HG03442 (cell line): ENCODE measurements at regions not wholly inside any gene's neighbourhood (a gene's known extent, or its start where the extent isn't known, plus 50 kb on each side); places are given as distances from the start of the nearest gene placed in this dataset.
A peak's percentile ranks its signal among the peaks of the same experiment; 100 is the strongest.
"Not testable (repeated sequence)": the region's sequence is repeated elsewhere in the genome, so short reads cannot be mapped to it uniquely, and the experiment has no call there.

Experiments used
- ATAC-seq: cut with Tn5 transposase; IDR thresholded peaks from one replicate; pipeline ENCODE4 v1.9.1; 2021; ENCODE audit warnings: mild to moderate bottlenecking, moderate library complexity; ENCODE audit not compliant: unreplicated experiment

DNA sequence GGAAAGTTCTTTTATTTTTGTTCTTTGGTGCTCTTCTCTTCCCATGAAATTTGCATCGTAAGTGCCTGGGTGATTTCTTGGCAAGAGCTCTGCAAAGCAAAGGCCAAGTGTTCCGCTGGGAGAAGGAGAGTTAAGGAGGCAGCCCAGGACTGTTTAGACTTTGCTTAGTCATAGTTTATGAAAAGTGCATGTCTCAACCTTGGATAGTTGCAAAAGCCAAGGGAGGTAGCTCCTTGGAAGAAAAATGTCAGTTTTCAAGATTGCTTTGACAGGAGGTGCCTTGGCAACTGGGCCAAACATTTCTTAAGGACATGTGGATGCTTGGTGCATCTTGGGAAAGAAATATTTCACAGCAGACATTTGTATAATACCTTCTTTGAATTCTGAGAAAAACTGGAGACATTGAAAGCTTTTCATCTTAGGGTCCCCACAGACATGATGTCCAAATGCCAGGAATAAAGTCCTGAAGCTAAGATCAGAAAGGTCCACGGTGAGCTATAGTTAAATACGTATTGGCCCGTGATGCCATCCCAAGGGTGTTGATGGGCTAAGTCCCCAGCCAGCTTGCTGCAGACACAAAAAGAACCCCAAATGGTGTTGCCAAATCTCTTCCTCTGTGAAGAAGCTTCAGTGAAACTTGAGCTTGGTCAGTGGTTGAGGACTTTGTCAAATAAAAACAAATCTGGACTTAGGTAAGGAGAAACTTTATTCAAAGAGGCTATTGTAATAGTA lies 96.3 kb upstream of the THUMPD2 start:
- no peak for ATAC-seq

DNA sequence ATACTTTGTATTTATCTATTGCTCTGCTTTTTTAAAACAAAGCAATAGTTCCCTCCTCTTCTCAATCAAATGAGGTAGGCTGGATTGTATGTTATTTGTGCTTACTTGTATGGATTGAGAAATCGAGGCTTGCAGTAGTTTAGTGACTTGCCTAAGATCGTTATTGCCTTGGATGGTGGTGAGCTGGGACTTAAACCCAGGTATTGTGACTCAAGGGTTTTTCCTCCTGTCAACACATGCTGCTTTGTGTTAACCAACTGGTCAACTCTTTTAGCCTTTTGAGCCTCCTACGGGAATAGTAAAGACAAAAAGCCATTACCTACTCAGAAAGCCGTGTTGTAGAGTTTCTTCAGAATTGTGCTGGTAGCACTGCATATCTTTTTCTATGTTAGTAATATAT lies 95.2 kb upstream of the THUMPD2 start:
- no peak for ATAC-seq

DNA sequence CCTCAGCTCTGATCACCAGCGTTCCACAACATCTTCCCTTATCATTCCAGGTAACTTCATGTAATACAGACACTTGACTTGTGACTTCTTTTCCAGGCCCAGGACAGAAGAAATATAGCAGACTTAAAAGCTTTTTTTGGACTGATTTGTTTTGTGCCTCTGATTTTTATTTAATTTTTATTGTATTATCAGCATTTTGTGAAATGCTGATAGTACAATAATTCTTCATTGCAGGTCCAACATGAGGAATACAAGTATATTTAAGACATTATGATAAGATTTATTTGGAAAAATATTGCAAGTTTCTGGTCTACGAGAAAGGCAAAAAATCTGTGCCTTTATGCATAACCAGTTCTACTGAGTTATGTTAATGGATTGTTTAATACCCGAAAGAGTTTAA lies 94.5 kb upstream of the THUMPD2 start:
- ATAC-seq: no peak

DNA sequence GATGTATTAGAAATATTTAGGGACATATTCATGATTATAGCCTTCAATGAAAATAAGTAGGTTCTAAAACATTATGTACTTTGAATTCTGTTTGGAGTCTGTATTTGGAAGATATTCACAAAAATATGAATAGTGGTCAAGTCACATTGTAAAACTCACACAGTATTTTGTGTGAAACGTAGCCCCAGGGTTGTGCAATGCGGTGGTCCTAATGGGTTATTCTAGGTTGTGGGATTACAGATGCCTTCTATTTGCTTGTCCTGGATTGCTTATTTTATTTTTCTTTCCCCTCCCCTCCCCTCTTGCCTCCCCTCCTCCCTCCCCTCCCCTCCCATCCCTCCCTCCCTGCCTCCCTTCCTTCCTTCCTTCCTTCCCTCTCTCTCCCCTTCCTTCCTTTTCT lies 93.7 kb upstream of the THUMPD2 start:
- ATAC-seq: no peak

DNA sequence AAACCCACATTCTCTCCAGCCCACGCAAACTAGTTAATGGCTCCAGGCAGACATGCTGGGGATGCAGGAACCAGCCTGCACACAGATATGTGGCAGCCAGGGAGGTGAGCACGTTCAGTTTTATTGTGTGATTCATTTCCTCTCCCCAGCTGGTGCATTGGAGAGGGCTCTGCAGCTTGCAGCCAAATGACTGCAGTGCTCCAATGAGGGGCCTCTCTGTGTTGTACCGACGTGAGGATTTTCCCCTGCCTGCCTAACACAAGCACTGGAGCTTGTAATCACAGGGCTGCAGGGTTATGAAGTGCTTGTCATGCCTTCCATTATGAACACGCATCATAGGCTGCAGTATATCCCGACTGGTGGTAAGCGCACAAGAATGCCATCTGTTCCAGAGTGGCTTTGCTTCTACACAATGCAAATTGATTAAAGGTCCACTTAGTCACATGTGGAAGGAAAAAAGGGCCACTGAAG lies 92.3 kb upstream of the THUMPD2 start:
- no peak for ATAC-seq

DNA sequence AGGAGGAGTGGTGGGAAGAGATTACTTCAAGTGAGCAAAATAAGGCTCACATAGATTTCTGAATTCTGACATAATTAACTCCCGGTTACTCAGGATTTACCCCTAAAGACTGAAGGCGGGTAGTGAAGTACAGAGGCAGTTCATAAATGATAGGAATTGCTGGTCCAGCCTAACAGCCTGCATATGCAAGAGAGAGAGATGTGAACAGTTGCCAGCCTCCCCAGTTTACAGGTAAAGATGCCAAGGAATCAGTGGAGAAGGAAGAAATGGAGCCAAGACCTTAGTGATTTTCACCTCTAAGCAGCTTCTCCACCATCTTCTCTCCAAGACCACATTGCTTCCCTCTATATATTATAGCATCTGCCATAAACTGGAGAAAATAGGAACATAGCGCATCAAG lies 91.8 kb upstream of the THUMPD2 start:
- no peak for ATAC-seq

DNA sequence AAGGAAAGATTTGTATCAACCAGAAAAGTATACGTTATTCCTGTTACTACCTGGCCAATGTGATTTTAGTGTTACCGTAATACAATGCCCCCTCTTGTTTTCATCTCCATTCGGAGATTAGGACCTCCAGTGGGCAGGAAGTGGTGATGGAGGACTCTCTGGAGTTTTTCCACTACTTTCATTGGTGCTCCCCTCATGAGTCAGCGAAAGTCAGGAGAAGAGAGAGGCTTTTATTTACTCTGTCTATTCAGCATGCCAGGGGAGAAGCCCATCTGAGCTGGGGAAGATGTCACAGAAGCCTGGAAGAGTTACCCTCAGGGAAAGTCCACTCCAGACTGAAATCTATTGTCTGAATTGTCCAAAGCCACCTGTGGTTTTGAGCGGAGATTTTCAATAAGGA lies 88.2 kb upstream of the THUMPD2 start:
- no peak for ATAC-seq

DNA sequence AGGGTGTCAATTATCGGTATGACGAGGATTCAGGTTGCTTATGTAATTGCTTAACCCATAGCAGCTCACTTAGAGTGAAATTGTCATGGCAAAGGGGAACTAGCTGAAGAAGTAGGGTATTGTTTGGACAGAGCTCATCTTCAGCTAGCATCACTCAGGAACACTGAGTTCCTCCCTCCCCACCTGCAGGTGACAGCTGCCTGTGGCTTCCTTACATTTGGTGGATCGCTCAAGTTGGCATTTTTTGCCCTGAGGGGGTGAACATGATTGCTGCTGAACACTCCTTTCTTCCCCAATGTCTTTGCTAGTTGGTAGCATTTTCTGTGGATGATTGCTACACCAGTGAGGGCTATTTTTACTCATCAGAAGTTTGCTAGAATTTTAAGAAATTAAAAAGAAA lies 86.7 kb upstream of the THUMPD2 start:
- ATAC-seq: no peak

DNA sequence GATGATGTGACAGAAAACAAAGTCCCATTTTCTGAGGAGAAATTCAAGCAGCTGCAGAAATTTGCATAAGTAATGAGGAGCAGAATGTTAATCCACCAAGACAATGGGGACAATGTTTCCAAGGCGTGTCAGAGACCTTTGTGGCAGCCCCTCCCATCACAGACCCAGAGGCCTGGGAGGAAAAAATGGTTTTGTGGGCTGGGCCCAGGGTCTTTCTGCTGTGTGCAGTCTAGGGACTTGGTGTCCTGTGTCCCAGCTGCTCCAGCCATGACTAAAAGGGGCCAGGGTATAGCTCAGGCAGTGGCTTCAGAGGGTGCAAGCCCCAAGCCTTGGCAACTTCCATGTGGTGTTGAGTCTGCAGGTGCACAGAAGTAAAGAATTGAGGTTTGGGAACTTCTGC lies 84.6 kb upstream of the THUMPD2 start:
- ATAC-seq: not testable (repeated sequence)

DNA sequence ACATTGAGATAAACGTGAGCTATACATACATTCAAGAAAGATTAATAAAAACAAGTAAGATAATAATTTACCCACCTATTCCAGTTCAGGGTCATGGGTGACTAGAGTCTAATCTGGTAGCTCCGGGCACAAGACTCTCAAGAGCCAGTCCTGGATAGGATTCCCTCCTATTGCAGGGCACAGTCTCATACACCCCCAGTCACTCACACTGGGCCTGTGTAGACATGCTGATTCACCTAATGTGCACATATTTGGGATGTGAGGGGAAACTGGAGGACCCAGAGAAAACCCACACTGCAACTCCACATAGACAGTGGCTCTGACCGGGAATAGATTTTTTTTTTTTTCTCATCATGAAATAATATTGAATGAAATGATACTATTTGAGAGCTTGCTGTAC lies 81.5 kb upstream of the THUMPD2 start:
- ATAC-seq: no peak

DNA sequence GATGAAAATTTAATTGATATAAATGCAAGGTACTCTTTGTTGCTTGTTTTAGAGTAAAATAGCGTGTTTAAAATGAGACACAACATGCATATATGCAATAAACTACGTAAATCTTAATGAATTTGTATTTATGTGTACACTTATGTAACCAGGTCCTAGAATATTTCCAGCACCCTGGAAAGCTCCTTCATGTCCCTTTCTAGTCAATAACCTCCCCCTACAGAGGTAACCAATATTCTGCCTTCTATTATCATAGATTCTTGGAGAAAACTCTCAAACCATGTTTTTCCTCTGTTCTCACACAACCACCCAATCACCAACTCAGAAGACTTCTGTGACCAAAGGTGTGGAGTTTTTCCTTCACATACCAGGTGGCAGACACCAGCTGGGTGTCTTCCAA lies 79.6 kb upstream of the THUMPD2 start:
- ATAC-seq: no peak

DNA sequence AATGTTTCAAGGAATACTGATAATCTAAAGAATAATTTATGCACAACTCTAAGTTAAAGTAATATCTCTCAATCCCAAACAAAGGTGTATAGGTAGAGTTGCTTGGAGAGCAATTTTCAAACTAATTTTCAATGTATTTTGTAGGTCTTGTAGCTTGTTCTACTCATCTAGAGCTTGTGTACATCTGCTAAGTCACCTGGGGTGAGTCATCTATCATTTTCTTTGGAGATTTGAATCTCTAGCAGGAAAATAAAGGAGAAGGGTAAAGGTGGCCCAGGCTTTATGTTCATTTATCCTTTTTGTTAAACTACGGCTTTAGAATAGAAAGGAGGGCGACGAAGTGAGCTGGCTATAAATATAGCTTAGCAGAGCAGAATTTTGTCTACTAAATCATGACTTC lies 76.8 kb upstream of the THUMPD2 start:
- no peak for ATAC-seq

DNA sequence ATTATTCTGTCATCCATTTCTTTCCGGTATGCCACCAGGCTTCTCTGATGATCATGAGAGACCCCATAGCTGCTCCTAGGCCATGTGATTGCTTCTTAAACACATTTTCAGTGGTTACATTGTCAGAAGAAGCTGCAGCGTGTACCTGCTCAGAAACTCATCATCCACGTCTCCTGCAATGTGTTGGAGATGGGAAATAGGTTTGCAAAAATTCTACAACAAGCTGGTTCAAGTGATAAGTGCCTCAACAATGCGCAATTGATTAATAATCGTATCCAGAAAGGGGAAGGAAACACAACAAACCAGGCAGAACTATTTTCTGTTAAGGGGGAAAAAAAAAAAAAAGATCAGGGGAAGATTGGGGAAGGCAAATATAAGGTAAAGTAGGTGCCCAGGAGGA lies 75.7 kb upstream of the THUMPD2 start:
- no peak for ATAC-seq

DNA sequence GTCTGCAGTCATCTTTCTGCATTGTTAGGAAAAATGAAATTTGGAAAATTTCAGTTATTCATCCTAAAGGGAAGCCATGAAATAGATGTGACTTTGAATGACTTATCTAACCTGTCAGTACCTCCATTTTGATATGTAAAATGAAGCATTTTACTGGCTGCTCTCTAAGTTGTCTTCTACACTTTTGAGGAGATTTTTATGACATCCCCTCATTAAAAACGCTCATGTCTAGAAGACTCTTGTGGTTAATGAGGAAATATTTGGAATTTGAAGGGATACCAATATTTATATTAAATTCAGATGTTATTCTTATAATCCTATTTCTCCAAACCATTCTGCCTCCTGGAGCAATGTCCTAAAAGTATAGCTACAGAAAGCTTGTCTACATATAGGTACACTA lies 73.8 kb upstream of the THUMPD2 start:
- no peak for ATAC-seq

DNA sequence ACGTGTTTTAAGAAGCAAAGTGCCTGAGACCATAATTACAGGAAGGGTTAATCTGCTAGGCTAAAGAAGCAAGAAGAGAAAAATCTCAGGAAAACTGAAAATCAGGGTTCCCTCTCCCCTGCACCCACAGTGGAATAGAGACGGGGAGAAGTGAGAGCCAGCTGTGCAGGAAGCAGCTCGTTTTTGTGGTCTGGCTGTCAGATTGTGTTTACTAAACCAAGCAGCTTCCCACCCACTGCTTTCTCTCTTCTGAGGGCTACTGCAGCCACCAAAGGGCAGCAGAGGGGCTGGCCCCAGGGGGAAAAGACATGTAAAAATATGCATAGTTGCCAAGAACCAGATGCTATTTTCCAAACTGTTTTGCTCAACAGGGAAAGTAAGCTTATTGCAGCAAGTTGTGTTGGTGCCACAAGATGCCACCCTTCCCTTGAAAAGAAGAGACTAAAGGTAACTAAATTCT lies 72.6 kb upstream of the THUMPD2 start:
- peak; percentile 94 for ATAC-seq

DNA sequence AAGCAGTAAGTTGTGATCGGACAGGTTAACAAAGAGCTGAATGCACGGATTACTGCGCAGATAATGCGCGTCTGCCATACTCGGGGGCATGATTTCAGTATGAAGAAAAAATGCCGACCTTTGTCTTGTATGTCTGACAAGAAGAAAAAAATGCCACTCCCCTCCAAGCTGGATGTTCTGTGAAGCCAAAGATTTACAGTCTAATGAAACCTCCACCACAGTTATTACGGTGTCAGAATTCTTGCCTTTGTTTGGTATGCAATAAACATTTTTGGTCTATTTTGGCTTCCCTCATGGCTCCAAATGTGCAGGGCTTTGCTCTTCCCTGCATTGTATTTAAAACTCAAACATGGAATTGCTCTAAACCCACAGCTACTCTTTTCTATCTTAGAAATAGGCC lies 72.2 kb upstream of the THUMPD2 start:
- no peak for ATAC-seq

DNA sequence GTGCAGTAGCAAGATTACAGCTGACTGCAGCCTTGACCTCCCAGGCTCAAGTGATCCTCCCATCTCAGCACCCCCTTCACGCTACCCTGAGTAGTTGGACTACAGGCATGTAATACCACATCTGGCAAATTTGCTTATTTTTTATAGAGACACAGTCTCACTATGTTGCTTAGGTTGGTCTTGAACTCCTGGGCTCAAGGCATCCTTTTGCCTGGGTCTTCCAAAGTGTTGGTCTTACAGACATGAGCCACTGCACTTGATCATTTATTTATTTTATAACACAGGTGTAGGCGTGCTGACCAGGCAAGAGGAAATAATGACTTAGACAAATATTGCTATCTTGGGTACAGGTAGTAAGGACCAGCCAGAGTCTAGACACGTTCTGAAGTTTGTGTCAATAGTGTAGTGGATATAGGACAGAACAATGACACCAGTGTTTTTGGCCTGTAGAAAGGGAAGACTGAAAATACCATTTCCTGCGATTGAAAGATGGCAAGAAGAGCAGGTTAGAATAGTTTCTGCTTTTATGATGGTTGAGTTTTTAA lies 71.0 kb upstream of the THUMPD2 start:
- ATAC-seq: no peak

DNA sequence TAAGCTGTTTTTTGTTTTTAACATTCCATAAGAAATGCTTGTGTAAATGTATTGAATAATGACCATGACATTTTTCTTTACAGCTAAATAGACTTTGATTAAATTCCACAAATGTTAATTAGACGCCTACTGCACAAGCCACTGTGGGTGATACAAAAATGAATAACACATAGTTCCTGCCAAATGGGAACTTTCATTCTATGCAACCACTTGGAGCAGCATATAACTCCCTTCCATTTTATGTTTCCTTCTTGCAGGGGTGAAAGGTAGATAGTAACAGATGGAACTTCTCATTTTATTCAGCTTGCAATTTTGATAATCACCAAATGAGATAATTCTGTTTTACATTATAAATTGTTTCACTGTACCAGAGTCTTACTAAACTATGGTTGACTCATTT lies 70.0 kb upstream of the THUMPD2 start:
- ATAC-seq: no peak

DNA sequence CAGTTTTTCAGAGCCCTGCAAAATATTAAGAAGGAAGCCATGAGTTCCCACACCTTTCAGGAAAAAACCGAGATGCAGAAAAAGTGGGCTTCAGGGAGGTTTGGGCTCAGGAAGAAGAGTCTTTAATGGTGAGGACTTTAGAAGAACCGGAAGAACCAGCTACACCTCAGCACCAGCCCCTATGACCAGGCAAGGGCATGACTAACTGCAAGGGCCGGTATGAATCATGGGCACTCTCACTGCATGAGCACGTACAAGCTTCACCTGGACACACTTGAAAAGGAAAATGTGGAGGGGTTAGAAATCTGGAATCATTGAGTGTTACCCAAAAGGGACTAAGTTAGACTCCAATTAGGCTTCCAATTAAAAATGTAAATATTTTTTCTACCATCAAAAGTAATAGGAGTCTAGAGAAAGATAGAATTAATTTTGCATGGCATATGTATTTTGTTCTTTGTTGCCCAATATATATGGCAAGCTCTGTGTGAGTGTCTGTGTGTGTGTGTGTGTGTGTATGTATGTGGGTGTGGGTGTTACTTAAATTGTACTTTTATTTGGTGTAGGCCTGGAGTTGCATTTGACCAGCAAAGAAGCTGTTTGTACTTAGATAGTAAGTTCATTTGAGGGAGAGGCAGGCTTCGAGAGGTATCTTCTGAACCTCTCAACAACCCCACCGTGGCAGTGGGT lies 66.5 kb upstream of the THUMPD2 start:
- ATAC-seq: no peak

DNA sequence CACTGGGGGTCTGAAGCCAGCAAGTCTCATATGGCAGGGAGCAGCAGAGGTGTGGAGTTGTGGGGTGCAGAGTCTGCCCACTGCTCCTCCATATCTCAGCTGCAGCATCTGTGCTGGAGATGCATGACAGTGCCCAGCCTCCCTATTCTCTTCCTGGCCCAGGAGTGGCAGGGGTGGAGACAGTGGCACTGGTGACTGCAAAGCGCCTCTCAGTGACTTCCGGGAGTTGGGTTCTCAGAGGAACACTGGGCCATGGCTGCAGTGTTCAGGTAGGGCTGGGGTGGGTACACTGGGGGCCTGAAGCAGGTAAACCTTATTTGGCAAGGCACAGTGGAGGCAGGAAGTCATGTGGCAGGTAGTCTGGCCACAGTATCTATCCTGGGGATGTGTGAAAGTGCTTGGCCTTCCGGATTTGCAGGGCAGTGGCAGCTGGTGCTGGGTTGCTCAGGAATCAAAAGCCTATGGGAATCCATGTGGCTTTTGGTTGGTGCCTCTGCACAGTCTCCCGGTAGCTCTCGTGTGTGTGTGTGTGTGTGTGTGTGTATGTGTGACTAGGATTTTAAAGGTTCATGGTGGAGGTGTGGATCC lies 60.3 kb upstream of the THUMPD2 start:
- ATAC-seq: no peak

DNA sequence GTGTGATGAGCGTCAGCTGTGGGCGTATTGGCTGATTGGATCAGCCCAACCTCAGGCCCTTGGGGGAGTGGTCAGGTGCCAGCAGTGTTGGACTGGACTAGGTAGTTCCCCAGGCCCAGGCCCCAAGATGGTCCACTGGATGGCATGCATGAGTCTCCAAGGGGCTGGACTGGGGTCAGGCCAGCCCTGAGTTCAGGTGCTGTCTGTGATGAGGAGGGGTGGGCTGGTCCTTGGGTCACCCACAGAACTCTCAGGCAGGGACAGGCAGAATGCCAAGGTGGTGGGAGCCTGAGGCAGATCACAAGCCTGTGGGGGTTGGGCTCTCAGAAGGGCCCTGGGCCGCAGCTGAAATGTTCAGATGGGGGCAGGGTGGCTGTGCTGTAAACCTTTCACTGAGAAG lies 59.5 kb upstream of the THUMPD2 start:
- no peak for ATAC-seq
